NCI-H345 treated with DMSO at 0.1 percent for 48 hours (cell line): ENCODE measurements at regions not wholly inside any gene's neighbourhood (a gene's known extent, or its start where the extent isn't known, plus 50 kb on each side); places are given as distances from the start of the nearest gene placed in this dataset.

ENCODE experiments used
- DNase-seq: peaks from one replicate; lab custom pipeline; 2025; ENCODE audit not compliant: unreplicated experiment; lab: John Stamatoyannopoulos, UW

GRCh38 chr17:36728030-36728991 lies 126.9 kb downstream of the MRM1 start:
- no peak for DNase-seq

GRCh38 chr17:36730095-36730808 lies 128.9 kb downstream of the MRM1 start:
- DNase-seq = no peak

- peak; percentile 92 for DNase-seq
Measured at GRCh38 chr17:36730857-36731490, 129.6 kb downstream of the MRM1 start.

- DNase-seq = peak; percentile 36
Measured at GRCh38 chr17:36731811-36732210, 130.4 kb downstream of the MRM1 start.

GRCh38 chr17:36732351-36732750 lies 131.0 kb downstream of the MRM1 start:
- no peak for DNase-seq

GRCh38 chr17:36736201-36737156 lies 135.1 kb downstream of the MRM1 start:
- no peak for DNase-seq

- DNase-seq = no peak
Measured at GRCh38 chr17:36739208-36739607, 137.8 kb downstream of the MRM1 start.

- no peak for DNase-seq
Measured at GRCh38 chr17:36740157-36740556, 138.8 kb downstream of the MRM1 start.

GRCh38 chr17:36741019-36741902 lies 139.9 kb downstream of the MRM1 start:
- no peak for DNase-seq

- DNase-seq = no peak
Measured at GRCh38 chr17:36742267-36743000, 141.1 kb downstream of the MRM1 start.

GRCh38 chr17:36743130-36743529 lies 141.7 kb downstream of the MRM1 start:
- DNase-seq = no peak

- no peak for DNase-seq
Measured at GRCh38 chr17:36746381-36747053, 145.1 kb downstream of the MRM1 start.

- DNase-seq = no peak
Measured at GRCh38 chr17:36747861-36748260, 146.5 kb downstream of the MRM1 start.

- no peak for DNase-seq
Measured at GRCh38 chr17:36748272-36748671, 146.9 kb downstream of the MRM1 start.

- no peak for DNase-seq
Measured at GRCh38 chr17:36749493-36749892, 148.1 kb downstream of the MRM1 start.

- DNase-seq = no peak
Measured at GRCh38 chr17:36750316-36750885, 149.0 kb downstream of the MRM1 start.

- no peak for DNase-seq
Measured at GRCh38 chr17:36752096-36752888, 150.9 kb downstream of the MRM1 start.
